Transverse colon (tissue), 4 donors: ENCODE measurements at regions not wholly inside any gene's neighbourhood (a gene's known extent, or its start where the extent isn't known, plus 50 kb on each side); places are given as distances from the start of the nearest gene placed in this dataset.

Experiments
- EP300 ChIP-seq: sonication (generic); formaldehyde crosslinking; IDR thresholded peaks from one replicate; pipeline ENCODE4 v1.6.1; 2017; ENCODE audit warnings: antibody characterized with exemption, low read depth
- POLR2A ChIP-seq: fragments of 450-650 bp; IDR thresholded peaks from one replicate; pipeline ENCODE4 v1.6.1; 2016; ENCODE audit warnings: antibody characterized with exemption, mild to moderate bottlenecking, moderate library complexity
- POLR2AphosphoS5 ChIP-seq, 3 donors: sonication (generic); formaldehyde crosslinking; IDR thresholded peaks; one replicate each; pipeline ENCODE4 v1.6.1; 2016; ENCODE audit warnings: antibody characterized with exemption in 3 of 3
- TF ChIP-seq, protein P1 (sequence below), 5 experiments: fragments of 200-600 bp in 3 of 5; fragments of 450-650 bp in 2 of 5; sonication (generic) in 3 of 5; IDR thresholded peaks; 1 replicate in 2 of 5; 2 replicates in 3 of 5; pipeline ENCODE4 v1.5.1; 2016 to 2017; ENCODE audit warnings: antibody characterized with exemption in 5 of 5, inconsistent platforms in 3 of 5, mild to moderate bottlenecking in 2 of 5, moderate library complexity in 1 of 5

- TF ChIP-seq, protein P1, sequence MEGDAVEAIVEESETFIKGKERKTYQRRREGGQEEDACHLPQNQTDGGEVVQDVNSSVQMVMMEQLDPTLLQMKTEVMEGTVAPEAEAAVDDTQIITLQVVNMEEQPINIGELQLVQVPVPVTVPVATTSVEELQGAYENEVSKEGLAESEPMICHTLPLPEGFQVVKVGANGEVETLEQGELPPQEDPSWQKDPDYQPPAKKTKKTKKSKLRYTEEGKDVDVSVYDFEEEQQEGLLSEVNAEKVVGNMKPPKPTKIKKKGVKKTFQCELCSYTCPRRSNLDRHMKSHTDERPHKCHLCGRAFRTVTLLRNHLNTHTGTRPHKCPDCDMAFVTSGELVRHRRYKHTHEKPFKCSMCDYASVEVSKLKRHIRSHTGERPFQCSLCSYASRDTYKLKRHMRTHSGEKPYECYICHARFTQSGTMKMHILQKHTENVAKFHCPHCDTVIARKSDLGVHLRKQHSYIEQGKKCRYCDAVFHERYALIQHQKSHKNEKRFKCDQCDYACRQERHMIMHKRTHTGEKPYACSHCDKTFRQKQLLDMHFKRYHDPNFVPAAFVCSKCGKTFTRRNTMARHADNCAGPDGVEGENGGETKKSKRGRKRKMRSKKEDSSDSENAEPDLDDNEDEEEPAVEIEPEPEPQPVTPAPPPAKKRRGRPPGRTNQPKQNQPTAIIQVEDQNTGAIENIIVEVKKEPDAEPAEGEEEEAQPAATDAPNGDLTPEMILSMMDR (IDR thresholded peaks at IDR 0.05): no peak
- TF ChIP-seq POLR2A (no peak), EP300 (no peak), POLR2AphosphoS5 (IDR thresholded peaks at IDR 0.05) (no peak)
These were observed 200.9 kb downstream of the AASDHPPT start for GRCh38 chr11:106278391-106278790.
